ENCODE measurements at regions not wholly inside any gene's neighbourhood (a gene's known extent, or its start where the extent isn't known, plus 50 kb on each side); places are given as distances from the start of the nearest gene placed in this dataset.

- ChIA-PET CTCF (no interaction called here), POLR2A (no interaction called here)
- no peak for ATAC-seq
These were observed 165.0 kb upstream of the POU3F2 start for GRCh38 chr6:98669371-98669770.

GRCh38 chr6:98670045-98670746, 164.2 kb upstream of the POU3F2 start:
- POLR2A ChIA-PET: no interaction called here

More at GRCh38 chr6:98669371-98669770, 165.0 kb upstream of the POU3F2 start:
- no peaks in the 10 kb centered on the region for H3K4me1 ChIP-seq (ENCODE audit: control insufficient read depth in 1 of 2, insufficient read depth in 2 of 2, low read length in 2 of 2)
- RAD21 ChIA-PET (ENCODE audit: low non-redundant PET in 1 of 2, low total read pairs in 2 of 2, uncharacterized antibody in 2 of 2, unreplicated experiment in 2 of 2): no interaction called here
- H3K9me3 ChIP-seq (ENCODE audit: control insufficient read depth in 1 of 2, insufficient read depth in 1 of 2, low read depth in 1 of 2, low read length in 2 of 2): no peaks in the 10 kb centered on the region
- no peak overlapping the region for H3K27ac ChIP-seq (ENCODE audit: low read depth, low read length)
- peaks cover 17% of the 10 kb centered on the region for H3K27me3 ChIP-seq (ENCODE audit: insufficient read depth, low read length)
- H3K4me2 ChIP-seq (ENCODE audit: low read length): no peak overlapping the region
- no peak overlapping the region for H3K9ac ChIP-seq (ENCODE audit: low read length)
- H3K36me3 ChIP-seq (ENCODE audit: control insufficient read depth in 1 of 2, insufficient read depth in 2 of 2, low read length in 2 of 2): no peaks in the 10 kb centered on the region
- DNase-seq (ENCODE audit: low read depth, low spot score): no peak
- H3K79me2 ChIP-seq (ENCODE audit: insufficient read depth, low read length): no peaks in the 10 kb centered on the region
- intact Hi-C loops (cut with micrococcal nuclease): no loop called here
- BruUV-seq (replicated peaks): no TSS peak
- no peak overlapping the region for H3K4me3 ChIP-seq (replicated peaks in 1 of 2; ENCODE audit: low read depth in 1 of 2, low read length in 2 of 2)
- no peaks in the 10 kb centered on the region for H4K20me1 ChIP-seq (ENCODE audit: insufficient read depth)
- no peak for TF ChIP-seq SP1 (IDR thresholded peaks at IDR 0.05; ENCODE audit: low read depth)
- H3K9me2 ChIP-seq (ENCODE audit: insufficient read depth): no peaks in the 10 kb centered on the region
- no peak overlapping the region for H2AFZ ChIP-seq (ENCODE audit: low read depth, low read length, poor library complexity, severe bottlenecking)

More at GRCh38 chr6:98670045-98670746, 164.2 kb upstream of the POU3F2 start:
- H3K4me2 ChIP-seq (ENCODE audit: low read length): no peak overlapping the region
- no peak for DNase-seq (ENCODE audit: low read depth, low spot score)
- no peaks in the 10 kb centered on the region for H3K4me1 ChIP-seq (ENCODE audit: control insufficient read depth in 1 of 2, insufficient read depth in 2 of 2, low read length in 2 of 2)
- no peaks in the 10 kb centered on the region for H3K9me2 ChIP-seq (ENCODE audit: insufficient read depth)
- no peak overlapping the region for H3K27ac ChIP-seq (ENCODE audit: low read depth, low read length)
- intact Hi-C loops (cut with micrococcal nuclease): no loop called here
- H4K20me1 ChIP-seq (ENCODE audit: insufficient read depth): no peaks in the 10 kb centered on the region; the same call in 1 of the 2 replicates
- H3K4me3 ChIP-seq (replicated peaks in 1 of 2; ENCODE audit: low read depth in 1 of 2, low read length in 2 of 2): no peak overlapping the region
- CTCF ChIA-PET: no interaction called here
- no peaks in the 10 kb centered on the region for H3K9me3 ChIP-seq (ENCODE audit: control insufficient read depth in 1 of 2, insufficient read depth in 1 of 2, low read depth in 1 of 2, low read length in 2 of 2)
- no peak for TF ChIP-seq ZFX (IDR thresholded peaks at IDR 0.05)
- TF ChIP-seq JUND (IDR thresholded peaks at IDR 0.05): no peak
- no peak for TF ChIP-seq REST (IDR thresholded peaks at IDR 0.05; ENCODE audit: low read depth)
- TF ChIP-seq ATF3 (IDR thresholded peaks at IDR 0.05): no peak
- no peak for TF ChIP-seq SRF (IDR thresholded peaks at IDR 0.05; ENCODE audit: low read depth)
- no peaks in the 10 kb centered on the region for H3K79me2 ChIP-seq (ENCODE audit: insufficient read depth, low read length)
- peaks cover 14% of the 10 kb centered on the region for H3K27me3 ChIP-seq (ENCODE audit: insufficient read depth, low read length)
- BruUV-seq (replicated peaks): no TSS peak
- no peak for ATAC-seq
- H3K36me3 ChIP-seq (ENCODE audit: control insufficient read depth in 1 of 2, insufficient read depth in 2 of 2, low read length in 2 of 2): no peaks in the 10 kb centered on the region
- RAD21 ChIA-PET (ENCODE audit: low non-redundant PET in 1 of 2, low total read pairs in 2 of 2, uncharacterized antibody in 2 of 2, unreplicated experiment in 2 of 2): no interaction called here
- no peak overlapping the region for H2AFZ ChIP-seq (ENCODE audit: low read depth, low read length, poor library complexity, severe bottlenecking)
- H3K9ac ChIP-seq (ENCODE audit: low read length): no peak overlapping the region

Data from HCT116 (cell line).